ENCODE measurements at regions not wholly inside any gene's neighbourhood (a gene's known extent, or its start where the extent isn't known, plus 50 kb on each side); places are given as distances from the start of the nearest gene placed in this dataset.

DNA sequence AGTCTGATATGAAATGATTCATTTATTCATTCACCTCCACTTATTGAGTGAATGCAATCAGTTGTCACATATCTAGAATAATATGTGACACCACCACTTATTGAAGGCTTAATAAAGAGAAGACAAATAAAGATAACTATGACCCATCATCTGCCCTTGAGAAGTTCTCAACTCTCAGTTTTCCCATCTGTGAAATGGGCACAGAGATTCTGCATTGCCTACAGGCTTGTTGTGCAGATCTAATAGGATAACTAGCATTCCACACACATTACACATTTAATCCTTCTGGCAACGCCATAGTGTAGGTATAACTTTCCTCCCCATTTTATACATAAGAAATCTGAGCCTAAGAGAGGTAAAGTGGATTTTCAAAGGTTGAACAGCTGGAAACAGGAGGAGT lies 84.2 kb upstream of the FICD start:
- no peaks in the 10 kb centered on the region for H3K36me3 ChIP-seq (ENCODE audit: control insufficient read depth, insufficient read depth, low read length)
- intact Hi-C loops (cut with micrococcal nuclease; ENCODE audit: unreplicated experiment), result no loop called here
- TF ChIP-seq, protein P1, sequence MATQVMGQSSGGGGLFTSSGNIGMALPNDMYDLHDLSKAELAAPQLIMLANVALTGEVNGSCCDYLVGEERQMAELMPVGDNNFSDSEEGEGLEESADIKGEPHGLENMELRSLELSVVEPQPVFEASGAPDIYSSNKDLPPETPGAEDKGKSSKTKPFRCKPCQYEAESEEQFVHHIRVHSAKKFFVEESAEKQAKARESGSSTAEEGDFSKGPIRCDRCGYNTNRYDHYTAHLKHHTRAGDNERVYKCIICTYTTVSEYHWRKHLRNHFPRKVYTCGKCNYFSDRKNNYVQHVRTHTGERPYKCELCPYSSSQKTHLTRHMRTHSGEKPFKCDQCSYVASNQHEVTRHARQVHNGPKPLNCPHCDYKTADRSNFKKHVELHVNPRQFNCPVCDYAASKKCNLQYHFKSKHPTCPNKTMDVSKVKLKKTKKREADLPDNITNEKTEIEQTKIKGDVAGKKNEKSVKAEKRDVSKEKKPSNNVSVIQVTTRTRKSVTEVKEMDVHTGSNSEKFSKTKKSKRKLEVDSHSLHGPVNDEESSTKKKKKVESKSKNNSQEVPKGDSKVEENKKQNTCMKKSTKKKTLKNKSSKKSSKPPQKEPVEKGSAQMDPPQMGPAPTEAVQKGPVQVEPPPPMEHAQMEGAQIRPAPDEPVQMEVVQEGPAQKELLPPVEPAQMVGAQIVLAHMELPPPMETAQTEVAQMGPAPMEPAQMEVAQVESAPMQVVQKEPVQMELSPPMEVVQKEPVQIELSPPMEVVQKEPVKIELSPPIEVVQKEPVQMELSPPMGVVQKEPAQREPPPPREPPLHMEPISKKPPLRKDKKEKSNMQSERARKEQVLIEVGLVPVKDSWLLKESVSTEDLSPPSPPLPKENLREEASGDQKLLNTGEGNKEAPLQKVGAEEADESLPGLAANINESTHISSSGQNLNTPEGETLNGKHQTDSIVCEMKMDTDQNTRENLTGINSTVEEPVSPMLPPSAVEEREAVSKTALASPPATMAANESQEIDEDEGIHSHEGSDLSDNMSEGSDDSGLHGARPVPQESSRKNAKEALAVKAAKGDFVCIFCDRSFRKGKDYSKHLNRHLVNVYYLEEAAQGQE (IDR thresholded peaks at IDR 0.05; ENCODE audit: insufficient read depth in 1 of 2, low read depth in 2 of 2, low read length in 1 of 2), result no peak
- TF ChIP-seq SIN3A (IDR thresholded peaks at IDR 0.05; ENCODE audit: borderline replicate concordance, insufficient read depth, low read depth, low read length) (no peak), POLR2AphosphoS5 (IDR thresholded peaks at IDR 0.05; ENCODE audit: low read depth, low read length) (no peak), TCF7L2 (IDR thresholded peaks at IDR 0.05; ENCODE audit: low read depth, low read length) (no peak)
- TF ChIP-seq, protein P2, sequence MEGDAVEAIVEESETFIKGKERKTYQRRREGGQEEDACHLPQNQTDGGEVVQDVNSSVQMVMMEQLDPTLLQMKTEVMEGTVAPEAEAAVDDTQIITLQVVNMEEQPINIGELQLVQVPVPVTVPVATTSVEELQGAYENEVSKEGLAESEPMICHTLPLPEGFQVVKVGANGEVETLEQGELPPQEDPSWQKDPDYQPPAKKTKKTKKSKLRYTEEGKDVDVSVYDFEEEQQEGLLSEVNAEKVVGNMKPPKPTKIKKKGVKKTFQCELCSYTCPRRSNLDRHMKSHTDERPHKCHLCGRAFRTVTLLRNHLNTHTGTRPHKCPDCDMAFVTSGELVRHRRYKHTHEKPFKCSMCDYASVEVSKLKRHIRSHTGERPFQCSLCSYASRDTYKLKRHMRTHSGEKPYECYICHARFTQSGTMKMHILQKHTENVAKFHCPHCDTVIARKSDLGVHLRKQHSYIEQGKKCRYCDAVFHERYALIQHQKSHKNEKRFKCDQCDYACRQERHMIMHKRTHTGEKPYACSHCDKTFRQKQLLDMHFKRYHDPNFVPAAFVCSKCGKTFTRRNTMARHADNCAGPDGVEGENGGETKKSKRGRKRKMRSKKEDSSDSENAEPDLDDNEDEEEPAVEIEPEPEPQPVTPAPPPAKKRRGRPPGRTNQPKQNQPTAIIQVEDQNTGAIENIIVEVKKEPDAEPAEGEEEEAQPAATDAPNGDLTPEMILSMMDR (IDR thresholded peaks at IDR 0.05), result no peak
- ChIA-PET CTCF (no interaction called here), POLR2A (no interaction called here)
- no peak overlapping the region for H3K27ac ChIP-seq (ENCODE audit: low read length)
- peaks cover 16% of the 10 kb centered on the region for H3K27me3 ChIP-seq (ENCODE audit: control insufficient read depth, insufficient read depth, low read length)
- in situ Hi-C loops (cut with HindIII; ENCODE audit: low pct_unique_long_range_greater_than_20kb, low sequenced_read_pairs), result no loop called here
- H3K9me3 ChIP-seq (ENCODE audit: control insufficient read depth, insufficient read depth, low read depth, low read length), result no peaks in the 10 kb centered on the region
- ATAC-seq (no peak), DNase-seq (ENCODE audit: low read depth, low spot score) (no peak)
- H3K4me3 ChIP-seq (ENCODE audit: low read depth in 2 of 2, low read length in 2 of 2), result no peak overlapping the region
- no peaks in the 10 kb centered on the region for H3K4me1 ChIP-seq (ENCODE audit: control insufficient read depth, insufficient read depth, low read length)
- BruUV-seq (replicated peaks), result no TSS peak

DNA sequence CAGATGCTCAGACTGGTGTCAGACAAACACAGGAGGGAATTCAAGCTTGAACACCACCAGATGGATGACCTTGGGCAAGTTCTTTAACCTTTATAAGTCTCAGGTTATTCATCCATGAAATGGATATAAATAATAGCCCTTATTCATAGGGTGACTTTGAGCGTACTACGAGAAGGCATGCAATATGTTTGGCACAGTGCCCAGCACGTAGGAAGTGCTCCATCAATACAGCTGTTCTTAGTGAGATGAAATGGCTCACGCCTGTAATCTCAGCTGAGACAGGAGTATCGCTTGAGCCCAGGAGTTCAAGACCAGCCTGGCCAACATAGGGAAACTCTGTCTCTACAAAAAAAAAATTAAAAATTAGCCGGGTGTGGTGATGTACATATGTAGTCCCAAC lies 84.8 kb upstream of the FICD start:
- no TSS peak for BruUV-seq (replicated peaks)
- no peak overlapping the region for H3K27ac ChIP-seq (ENCODE audit: low read length)
- CTCF ChIA-PET, result no interaction called here
- POLR2A ChIA-PET, result no interaction called here
- H3K4me1 ChIP-seq (ENCODE audit: control insufficient read depth, insufficient read depth, low read length), result no peaks in the 10 kb centered on the region
- no peak for DNase-seq (ENCODE audit: low read depth, low spot score)
- intact Hi-C loops (cut with micrococcal nuclease; ENCODE audit: unreplicated experiment) (no loop called here), in situ Hi-C loops (cut with HindIII; ENCODE audit: low pct_unique_long_range_greater_than_20kb, low sequenced_read_pairs) (no loop called here)
- H3K9me3 ChIP-seq (ENCODE audit: control insufficient read depth, insufficient read depth, low read depth, low read length), result no peaks in the 10 kb centered on the region
- H3K4me3 ChIP-seq (ENCODE audit: low read depth in 2 of 2, low read length in 2 of 2), result no peak overlapping the region
- TF ChIP-seq, protein P2 (IDR thresholded peaks at IDR 0.05), result no peak
- TF ChIP-seq POLR2AphosphoS5 (IDR thresholded peaks at IDR 0.05; ENCODE audit: low read depth, low read length) (no peak), SIN3A (IDR thresholded peaks at IDR 0.05; ENCODE audit: borderline replicate concordance, insufficient read depth, low read depth, low read length) (no peak)
- TF ChIP-seq, protein P1 (IDR thresholded peaks at IDR 0.05; ENCODE audit: insufficient read depth in 1 of 2, low read depth in 2 of 2, low read length in 1 of 2), result no peak
- H3K27me3 ChIP-seq (ENCODE audit: control insufficient read depth, insufficient read depth, low read length), result peaks cover 16% of the 10 kb centered on the region
- H3K36me3 ChIP-seq (ENCODE audit: control insufficient read depth, insufficient read depth, low read length), result no peaks in the 10 kb centered on the region
- ATAC-seq, result no peak
